SK-N-SH (cell line): ENCODE measurements at regions not wholly inside any gene's neighbourhood (a gene's known extent, or its start where the extent isn't known, plus 50 kb on each side); places are given as distances from the start of the nearest gene placed in this dataset.

ENCODE experiments used
- CTCF ChIA-PET: fragments of 300-600, 350-600 bp; formaldehyde crosslinking; extraction: SDS; loops from one replicate; lab custom pipeline; 2021; lab: Yijun Ruan, JAX
- POLR2A ChIA-PET: fragments of 350-600 bp; sonication (Branson Sonifier 250); formaldehyde crosslinking; extraction: SDS; loops from one replicate; lab custom pipeline; 2020; ENCODE audit warnings: antibody characterized with exemption, inconsistent platforms; lab: Yijun Ruan, JAX
- DNase-seq: peaks from one replicate; pipeline ENCODE4 v3.0.0; 2012
- H2AFZ ChIP-seq: fragments of 200-600 bp; sonication (generic); 2 replicates; pipeline ENCODE4 v1.8.1; 2016; ENCODE audit warnings: antibody characterized with exemption, mild to moderate bottlenecking, low read depth
- H3F3A ChIP-seq: fragments of 200-600 bp; sonication (generic); replicated peaks from 2 replicates; pipeline ENCODE3; 2016; ENCODE audit warnings: antibody characterized with exemption, mild to moderate bottlenecking; ENCODE audit not compliant: insufficient read depth
- H3K27ac ChIP-seq, 2 experiments: fragments of 200-500 bp in 1 of 2; fragments of 200-600 bp in 1 of 2; sonication (Bioruptor generic) in 1 of 2; sonication (generic), shearing (Covaris generic) in 1 of 2; 2 replicates each; pipeline versions ENCODE4 v1.5.1 to v1.6.1; 2014 to 2016; ENCODE audit warnings: low read depth in 2 of 2, inconsistent platforms in 1 of 2, low read length in 1 of 2, mild to moderate bottlenecking in 1 of 2, mixed read lengths in 1 of 2
- H3K27me3 ChIP-seq: fragments of 200-600 bp; sonication (generic), shearing (Covaris generic); 2 replicates; pipeline ENCODE4 v1.6.1; 2016; ENCODE audit warnings: mixed run types; ENCODE audit not compliant: insufficient read depth
- H3K36me3 ChIP-seq, 2 experiments: fragments of 200-500 bp in 1 of 2; fragments of 200-600 bp in 1 of 2; sonication (Bioruptor generic) in 1 of 2; sonication (generic) in 1 of 2; replicated peaks in 1 of 2; 2 replicates each; pipeline versions ENCODE3 to v1.5.1; 2014 to 2016; ENCODE audit warnings: low read length in 1 of 2, mild to moderate bottlenecking in 1 of 2; ENCODE audit not compliant: insufficient read depth in 2 of 2, control insufficient read depth in 1 of 2
- H3K4me1 ChIP-seq, 2 experiments: fragments of 200-500 bp in 1 of 2; fragments of 200-600 bp in 1 of 2; sonication (Bioruptor generic) in 1 of 2; sonication (generic), shearing (Covaris generic) in 1 of 2; 2 replicates each; pipeline versions ENCODE4 v1.5.1 to v1.6.1; 2014 to 2016; ENCODE audit warnings: low read depth in 1 of 2, low read length in 1 of 2, mixed run types in 1 of 2; ENCODE audit not compliant: insufficient read depth in 2 of 2, control insufficient read depth in 1 of 2
- H3K4me2 ChIP-seq: fragments of 200-600 bp; sonication (generic), shearing (Covaris generic); 2 replicates; pipeline ENCODE4 v1.6.1; 2017; ENCODE audit warnings: mixed run types
- H3K4me3 ChIP-seq, 2 experiments: fragments of 200-500 bp in 1 of 2; fragments of 200-600 bp in 1 of 2; sonication (Bioruptor generic) in 1 of 2; sonication (generic), shearing (Covaris generic) in 1 of 2; 2 replicates each; pipeline versions ENCODE4 v1.5.1 to v1.8.1; 2014 to 2016; ENCODE audit warnings: low read depth in 2 of 2, inconsistent platforms in 1 of 2, low read length in 1 of 2, mild to moderate bottlenecking in 1 of 2, mixed read lengths in 1 of 2, moderate library complexity in 1 of 2
- H3K79me2 ChIP-seq: fragments of 200-600 bp; sonication (generic); 2 replicates; pipeline ENCODE4 v1.8.1; 2017; ENCODE audit warnings: mild to moderate bottlenecking; ENCODE audit not compliant: insufficient read depth
- H3K9ac ChIP-seq: fragments of 200-600 bp; sonication (generic); 2 replicates; pipeline ENCODE4 v1.6.1; 2017; ENCODE audit warnings: mixed run types
- H3K9me2 ChIP-seq: fragments of 200-600 bp; sonication (generic); 2 replicates; pipeline ENCODE4 v1.6.1; 2017; ENCODE audit warnings: mixed run types
- H3K9me3 ChIP-seq: fragments of 200-600 bp; sonication (generic); 2 replicates; pipeline ENCODE4 v1.6.1; 2017; ENCODE audit warnings: mixed run types, mild to moderate bottlenecking, moderate library complexity
- H4K20me1 ChIP-seq: fragments of 200-600 bp; sonication (generic); 2 replicates; pipeline ENCODE4 v1.6.1; 2017; ENCODE audit warnings: mild to moderate bottlenecking, mixed run types; ENCODE audit not compliant: insufficient read depth
- CHD2 ChIP-seq: fragments of 150-350 bp; IDR thresholded peaks from 2 replicates; pipeline ENCODE4 v1.6.1; 2018; ENCODE audit warnings: low read length; ENCODE audit not compliant: partially characterized antibody
- ELF1 ChIP-seq: IDR thresholded peaks from 2 replicates; pipeline ENCODE4 v1.4.0; 2012
- EP300 ChIP-seq, 2 experiments: IDR thresholded peaks; 2 replicates each; pipeline versions ENCODE4 v1.4.0 to v1.6.1; 2012; ENCODE audit warnings: borderline replicate concordance in 1 of 2, low read depth in 1 of 2, low read length in 1 of 2
- EZH2phosphoT487 ChIP-seq: fragments of 200-600 bp; sonication (generic); IDR thresholded peaks from 2 replicates; pipeline ENCODE4 v1.6.1; 2017; ENCODE audit warnings: low read depth, mixed run types, mild to moderate bottlenecking, antibody characterized with exemption, moderate library complexity, borderline replicate concordance
- FOSL2 ChIP-seq: IDR thresholded peaks from 2 replicates; pipeline ENCODE4 v1.4.0; 2012; ENCODE audit warnings: low read depth, mild to moderate bottlenecking, moderate library complexity, borderline replicate concordance
- FOXJ3 ChIP-seq: sonication (generic); formaldehyde crosslinking; IDR thresholded peaks from 2 replicates; pipeline ENCODE4 v1.5.1; 2020; ENCODE audit warnings: mild to moderate bottlenecking, missing genetic modification reagents
- FOXM1 ChIP-seq: IDR thresholded peaks from 2 replicates; pipeline ENCODE4 v1.4.0; 2012; ENCODE audit warnings: low read depth, mild to moderate bottlenecking
- GABPA ChIP-seq: IDR thresholded peaks from 2 replicates; pipeline ENCODE4 v1.4.0; 2012; ENCODE audit warnings: low read depth, mild to moderate bottlenecking
- GATA2 ChIP-seq: sonication (generic); formaldehyde crosslinking; IDR thresholded peaks from 2 replicates; pipeline ENCODE4 v1.5.0; 2020; ENCODE audit warnings: mild to moderate bottlenecking, missing genetic modification reagents
- NRF1 ChIP-seq: IDR thresholded peaks from 2 replicates; pipeline ENCODE4 v1.6.1; 2012; ENCODE audit warnings: low read depth, mild to moderate bottlenecking, low read length
- POLR2AphosphoS5 ChIP-seq: IDR thresholded peaks from 2 replicates; pipeline ENCODE4 v1.6.1; 2012; ENCODE audit warnings: low read depth, low read length
- RCOR1 ChIP-seq: fragments of 150-350 bp; IDR thresholded peaks from 2 replicates; pipeline ENCODE4 v1.6.1; 2017; ENCODE audit warnings: antibody characterized with exemption, low read length
- SMC3 ChIP-seq: IDR thresholded peaks from 2 replicates; pipeline ENCODE4 v1.6.1; 2012; ENCODE audit warnings: low read depth, low read length, improper control_type of control experiment
- TAF1 ChIP-seq: IDR thresholded peaks from 2 replicates; pipeline ENCODE4 v1.6.1; 2012; ENCODE audit warnings: low read depth, mild to moderate bottlenecking, low read length, moderate library complexity, borderline replicate concordance
- TEAD4 ChIP-seq: IDR thresholded peaks from 2 replicates; pipeline ENCODE4 v1.4.0; 2012; ENCODE audit warnings: mild to moderate bottlenecking, borderline replicate concordance; ENCODE audit not compliant: insufficient read depth
- YY1 ChIP-seq: IDR thresholded peaks from 2 replicates; pipeline ENCODE4 v1.4.0; 2012; ENCODE audit warnings: low read depth, mild to moderate bottlenecking
- WGBS: methylation state at CpG from one replicate; pipeline ENCODE4 v1.1.6; 2017; ENCODE audit warnings: low lambda C conversion rate; 5-methylcytosine and 5-hydroxymethylcytosine counted together
- TF ChIP-seq, protein P1 (sequence below): IDR thresholded peaks from 2 replicates; pipeline ENCODE4 v1.4.0; 2012; ENCODE audit warnings: low read depth
- TF ChIP-seq, protein P2 (sequence below): IDR thresholded peaks from 2 replicates; pipeline ENCODE4 v1.4.0; 2012; ENCODE audit warnings: low read depth, borderline replicate concordance

DNA sequence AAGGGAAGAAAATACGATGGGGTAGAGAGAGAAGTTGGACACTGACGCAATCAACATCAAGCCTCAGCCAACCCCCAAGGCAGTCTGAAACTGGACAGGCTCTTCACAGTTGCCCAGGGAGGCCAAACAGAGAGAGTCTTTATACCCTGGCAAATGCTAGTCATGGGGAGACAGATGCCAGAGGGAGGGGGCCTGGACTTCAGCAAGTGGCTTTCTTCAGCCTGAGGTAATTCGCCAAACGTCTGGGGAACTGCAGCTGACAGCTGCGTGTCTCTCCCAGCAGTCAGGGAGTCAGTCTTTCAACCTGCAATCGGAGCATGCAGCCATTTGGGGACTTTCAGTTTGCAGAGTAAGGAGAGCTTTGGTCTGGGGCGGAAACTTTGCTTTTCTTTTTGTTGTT is 521.6 kb downstream of the TRIML1 start:
- H3K9me2 ChIP-seq = no peaks in the 10 kb centered on the region
- no peak overlapping the region; a peak in 1 of 4 replicates for H3K4me3 ChIP-seq
- no peak for TF ChIP-seq TEAD4
- no peak for TF ChIP-seq GATA2
- TF ChIP-seq, protein P1, sequence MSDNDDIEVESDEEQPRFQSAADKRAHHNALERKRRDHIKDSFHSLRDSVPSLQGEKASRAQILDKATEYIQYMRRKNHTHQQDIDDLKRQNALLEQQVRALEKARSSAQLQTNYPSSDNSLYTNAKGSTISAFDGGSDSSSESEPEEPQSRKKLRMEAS = no peak
- no peak for TF ChIP-seq EZH2phosphoT487
- no peak for TF ChIP-seq TAF1
- TF ChIP-seq SMC3 = no peak
- no peak for TF ChIP-seq EP300 (IDR thresholded peaks at IDR 0.05; ENCODE audit: borderline replicate concordance in 1 of 2, low read depth in 1 of 2, low read length in 1 of 2)
- no peak for TF ChIP-seq YY1
- no peak for TF ChIP-seq RCOR1
- no peak for TF ChIP-seq FOSL2
- no peaks in the 10 kb centered on the region for H3K79me2 ChIP-seq
- no peak overlapping the region for H3K9ac ChIP-seq
- H3K27ac ChIP-seq = no peak overlapping the region
- H3F3A ChIP-seq = no peaks in the 10 kb centered on the region
- H2AFZ ChIP-seq = no peak overlapping the region
- H4K20me1 ChIP-seq = no peaks in the 10 kb centered on the region
- POLR2A ChIA-PET = no interaction called here
- no peak for DNase-seq
- no peak overlapping the region for H3K4me2 ChIP-seq
- H3K9me3 ChIP-seq = no peaks in the 10 kb centered on the region
- WGBS = 42% methylated on average over 7 of the region's 7 CpGs
- no peaks in the 10 kb centered on the region for H3K36me3 ChIP-seq
- H3K27me3 ChIP-seq = no peaks in the 10 kb centered on the region
- no peaks in the 10 kb centered on the region for H3K4me1 ChIP-seq
- CTCF ChIA-PET = no interaction called here

DNA sequence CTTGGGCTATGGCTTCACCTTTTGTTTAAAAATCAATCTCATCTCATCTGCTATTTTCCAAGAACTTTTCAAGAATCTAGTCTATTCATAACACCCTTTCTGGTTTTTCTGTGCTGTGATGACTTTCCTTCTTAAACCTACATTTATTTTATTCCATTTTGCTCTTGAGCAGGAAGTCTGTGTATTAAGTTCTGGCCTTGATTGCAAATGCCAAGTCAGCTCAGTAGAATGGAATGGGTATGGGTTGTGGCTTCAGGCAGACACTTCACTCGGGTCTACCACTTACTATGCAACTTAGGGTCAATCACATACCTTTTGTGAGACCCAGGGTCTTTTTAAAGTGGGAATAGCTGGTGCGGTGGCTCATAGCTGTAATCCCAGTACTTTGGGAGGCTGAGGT is 522.3 kb downstream of the TRIML1 start:
- H3K4me1 ChIP-seq = no peaks in the 10 kb centered on the region
- CTCF ChIA-PET = no interaction called here
- DNase-seq = no peak
- WGBS = 45% methylated on average over 2 of the region's 2 CpGs
- TF ChIP-seq TAF1 (no peak), NRF1 (no peak), ELF1 (no peak), POLR2AphosphoS5 (no peak), FOXJ3 (CRISPR knock-in tag) (no peak), CHD2 (no peak), TEAD4 (no peak), FOXM1 (no peak), GABPA (no peak)
- TF ChIP-seq, protein P2, sequence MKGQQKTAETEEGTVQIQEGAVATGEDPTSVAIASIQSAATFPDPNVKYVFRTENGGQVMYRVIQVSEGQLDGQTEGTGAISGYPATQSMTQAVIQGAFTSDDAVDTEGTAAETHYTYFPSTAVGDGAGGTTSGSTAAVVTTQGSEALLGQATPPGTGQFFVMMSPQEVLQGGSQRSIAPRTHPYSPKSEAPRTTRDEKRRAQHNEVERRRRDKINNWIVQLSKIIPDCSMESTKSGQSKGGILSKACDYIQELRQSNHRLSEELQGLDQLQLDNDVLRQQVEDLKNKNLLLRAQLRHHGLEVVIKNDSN = no peak
- TF ChIP-seq, all 33 proteins: peak for 0
- no peaks in the 10 kb centered on the region for H3K9me2 ChIP-seq
- H3K9ac ChIP-seq = no peak overlapping the region
- H3K27ac ChIP-seq = no peak overlapping the region
- H3K9me3 ChIP-seq = no peaks in the 10 kb centered on the region
- no peaks in the 10 kb centered on the region for H3K36me3 ChIP-seq
- H3K4me3 ChIP-seq = no peak overlapping the region
- H3K4me2 ChIP-seq = no peak overlapping the region
- POLR2A ChIA-PET = no interaction called here
- H3K79me2 ChIP-seq = no peaks in the 10 kb centered on the region
- H3K27me3 ChIP-seq = no peaks in the 10 kb centered on the region
- no peak overlapping the region for H2AFZ ChIP-seq
- no peaks in the 10 kb centered on the region for H4K20me1 ChIP-seq
- H3F3A ChIP-seq = no peaks in the 10 kb centered on the region
